ENCODE measurements at regions not wholly inside any gene's neighbourhood (a gene's known extent, or its start where the extent isn't known, plus 50 kb on each side); places are given as distances from the start of the nearest gene placed in this dataset.

DNA sequence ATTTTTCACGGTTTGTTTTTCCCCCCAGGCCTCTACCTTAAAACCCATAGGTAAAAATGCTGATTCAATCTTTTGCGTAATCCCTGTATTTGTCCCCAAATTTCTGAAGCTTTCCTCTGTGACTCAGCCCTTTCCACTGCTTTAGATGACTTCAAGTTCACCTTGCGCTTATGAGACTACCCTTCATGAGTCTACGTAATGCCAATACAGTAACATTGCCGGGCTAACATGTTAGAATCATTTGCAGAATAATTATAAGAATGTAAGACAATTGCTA is 283.0 kb downstream of the TMX3 start:
- TF ChIP-seq, protein P1, sequence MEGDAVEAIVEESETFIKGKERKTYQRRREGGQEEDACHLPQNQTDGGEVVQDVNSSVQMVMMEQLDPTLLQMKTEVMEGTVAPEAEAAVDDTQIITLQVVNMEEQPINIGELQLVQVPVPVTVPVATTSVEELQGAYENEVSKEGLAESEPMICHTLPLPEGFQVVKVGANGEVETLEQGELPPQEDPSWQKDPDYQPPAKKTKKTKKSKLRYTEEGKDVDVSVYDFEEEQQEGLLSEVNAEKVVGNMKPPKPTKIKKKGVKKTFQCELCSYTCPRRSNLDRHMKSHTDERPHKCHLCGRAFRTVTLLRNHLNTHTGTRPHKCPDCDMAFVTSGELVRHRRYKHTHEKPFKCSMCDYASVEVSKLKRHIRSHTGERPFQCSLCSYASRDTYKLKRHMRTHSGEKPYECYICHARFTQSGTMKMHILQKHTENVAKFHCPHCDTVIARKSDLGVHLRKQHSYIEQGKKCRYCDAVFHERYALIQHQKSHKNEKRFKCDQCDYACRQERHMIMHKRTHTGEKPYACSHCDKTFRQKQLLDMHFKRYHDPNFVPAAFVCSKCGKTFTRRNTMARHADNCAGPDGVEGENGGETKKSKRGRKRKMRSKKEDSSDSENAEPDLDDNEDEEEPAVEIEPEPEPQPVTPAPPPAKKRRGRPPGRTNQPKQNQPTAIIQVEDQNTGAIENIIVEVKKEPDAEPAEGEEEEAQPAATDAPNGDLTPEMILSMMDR (IDR thresholded peaks at IDR 0.05): no peak
- TF ChIP-seq EP300 (IDR thresholded peaks at IDR 0.05): no peak

Measured in upper lobe of left lung (tissue), 4 donors.